NCI-H1436 (cell line): ENCODE measurements at regions not wholly inside any gene's neighbourhood (a gene's known extent, or its start where the extent isn't known, plus 50 kb on each side); places are given as distances from the start of the nearest gene placed in this dataset.

Experiments
- DNase-seq: peaks from one replicate; lab custom pipeline; 2025; lab: John Stamatoyannopoulos, UW

DNA sequence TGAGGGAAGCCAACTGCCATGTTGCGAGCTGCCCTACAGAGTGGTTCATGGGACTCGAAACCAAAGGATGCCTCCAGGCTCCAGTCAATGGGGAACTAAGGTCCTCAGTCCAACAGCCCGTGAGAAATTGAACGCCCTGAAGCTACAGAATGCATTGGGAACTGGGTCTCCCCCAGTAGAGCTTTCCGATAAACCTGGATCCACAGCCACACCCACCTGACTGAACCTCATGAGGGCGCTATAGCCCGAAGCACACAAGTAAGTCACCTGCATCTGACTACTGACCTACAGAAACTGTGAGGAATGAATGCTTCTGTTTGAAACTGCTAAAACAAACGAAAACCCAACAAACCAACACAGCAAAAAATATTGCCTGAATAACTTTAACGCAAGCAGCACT, 1297.7 kb downstream of the AACS start:
- DNase-seq: no peak

DNA sequence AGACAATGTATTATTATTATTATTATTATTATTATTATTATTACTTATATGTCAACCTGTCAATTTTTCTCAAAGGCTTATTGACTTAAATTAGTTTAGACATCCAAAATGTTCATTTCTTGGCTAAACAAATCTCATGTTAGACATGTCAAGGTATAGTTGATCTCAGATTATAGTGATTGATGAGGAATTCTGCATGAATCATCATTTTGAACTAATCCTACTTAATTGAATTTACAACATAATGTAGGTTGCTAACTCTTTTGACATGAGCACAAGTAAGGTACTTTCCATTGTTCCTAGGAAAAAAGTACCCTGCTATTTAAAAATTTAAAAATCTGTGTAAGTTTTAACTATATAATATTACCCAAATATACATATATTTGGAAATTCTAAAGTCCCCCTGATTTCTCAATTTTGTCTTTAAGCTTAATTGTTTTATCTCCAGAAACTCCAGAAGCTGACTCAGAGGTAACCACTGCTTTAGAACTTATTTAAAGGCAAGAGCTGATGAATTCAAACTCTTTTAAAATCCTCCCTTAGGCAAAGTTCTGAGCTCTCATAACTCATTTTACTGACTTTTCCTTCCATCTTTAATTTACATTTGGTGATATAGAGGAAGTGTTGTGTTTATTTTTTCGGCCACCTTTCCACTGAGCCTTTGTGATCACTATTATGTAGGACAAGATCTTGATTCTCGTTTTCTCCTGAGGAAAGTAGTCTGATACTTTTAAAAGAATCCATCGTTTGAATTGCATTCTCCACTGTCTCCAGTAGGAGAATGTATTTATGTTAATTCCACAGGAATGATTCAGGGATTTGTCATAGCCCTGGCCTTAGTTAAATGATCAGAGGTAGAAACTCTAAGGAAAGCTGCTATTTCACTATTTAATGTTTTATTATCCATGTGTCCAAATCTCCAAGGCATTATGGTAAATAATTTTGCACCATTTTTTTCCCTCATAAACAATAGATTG, 1304.5 kb downstream of the AACS start:
- DNase-seq: no peak

DNA sequence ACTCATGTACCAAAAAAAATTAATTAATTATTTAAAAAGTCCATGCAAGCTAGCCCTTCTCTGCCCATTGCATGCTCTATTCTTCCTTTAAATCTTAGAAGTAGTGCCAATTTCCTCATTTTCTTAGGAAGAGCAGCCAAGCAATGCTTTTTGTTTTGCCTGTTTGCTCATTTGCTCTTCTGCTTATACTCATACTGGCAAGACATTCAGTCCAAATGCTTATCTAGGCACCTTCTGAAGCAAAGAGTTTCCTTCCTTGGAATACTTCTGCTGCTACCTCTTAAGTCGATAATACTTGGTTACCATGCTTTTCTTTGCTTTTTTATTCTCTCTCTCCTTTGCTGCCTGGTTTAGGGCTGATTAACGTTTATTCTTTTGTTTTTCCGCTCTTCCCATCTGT, 1318.3 kb downstream of the AACS start:
- DNase-seq: no peak

- DNase-seq: no peak
Observed at GRCh38 chr12:126384026-126384564, 1318.9 kb downstream of the AACS start.

DNA sequence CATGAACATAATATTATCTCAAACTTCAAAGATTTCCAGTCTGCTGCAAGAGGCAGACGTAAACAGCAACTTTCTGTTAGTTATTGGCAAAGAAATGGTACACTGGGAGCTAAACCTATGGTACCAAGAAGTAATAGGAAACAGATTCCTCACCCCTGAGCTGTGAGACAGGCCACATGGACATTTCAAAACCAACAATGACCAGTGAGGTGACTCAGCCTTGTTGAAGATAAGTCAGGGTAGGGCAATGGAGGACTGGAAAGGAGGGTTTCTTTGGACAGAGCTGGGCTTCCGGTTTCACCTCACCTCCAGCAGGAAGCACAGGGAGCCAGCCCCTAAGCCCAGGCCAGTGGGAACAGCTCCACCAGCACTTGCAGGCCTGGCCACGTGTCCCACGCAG, 1320.5 kb downstream of the AACS start:
- DNase-seq: no peak

DNA sequence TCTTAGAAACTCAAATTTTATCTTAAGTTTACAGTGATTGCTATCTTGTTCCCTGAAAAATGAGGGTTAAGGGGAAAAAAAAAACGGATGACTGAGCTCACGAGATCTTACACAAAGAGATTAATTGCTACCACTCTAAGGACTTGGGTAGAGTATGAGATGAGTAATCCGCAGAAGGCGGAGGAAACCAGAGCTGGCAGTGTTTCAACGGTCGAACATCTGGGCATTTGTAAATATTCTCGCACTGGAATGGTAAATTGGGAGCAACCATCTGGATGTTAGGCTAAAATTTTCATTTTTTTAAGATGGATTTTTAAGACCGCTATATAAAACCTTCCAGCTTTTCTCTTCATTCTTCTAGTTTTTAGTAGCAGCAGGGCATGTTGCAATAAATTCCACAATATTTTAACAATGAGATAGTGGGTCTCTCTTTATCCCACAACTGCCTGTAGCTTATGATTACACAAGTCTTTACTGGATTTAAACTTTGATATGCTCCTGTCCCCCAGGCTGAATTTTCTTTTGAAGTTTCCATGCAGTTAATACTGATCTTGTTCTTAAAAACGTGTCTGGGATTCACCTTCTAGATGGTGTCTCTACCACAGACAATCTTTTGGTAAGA, 1324.1 kb downstream of the AACS start:
- DNase-seq: no peak

DNA sequence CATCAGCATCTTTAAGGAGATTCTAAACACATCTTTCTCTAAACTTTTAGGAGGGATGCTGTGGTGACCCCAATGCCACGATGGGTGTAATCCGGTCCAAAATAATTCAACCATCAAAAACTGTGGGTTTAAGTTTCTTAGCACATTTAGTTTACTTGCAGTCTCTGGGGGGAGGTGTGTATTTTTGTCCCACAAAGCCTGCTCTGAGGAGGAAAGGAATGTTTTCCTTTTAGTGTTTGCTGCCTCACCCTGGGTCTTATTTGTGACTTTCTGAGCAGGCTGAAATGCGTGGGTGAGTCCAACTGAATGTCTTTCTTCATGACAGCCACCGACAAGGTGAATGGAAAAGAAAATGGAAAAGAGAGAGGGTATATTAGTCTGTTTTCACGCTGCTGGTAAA, 1324.7 kb downstream of the AACS start:
- no peak for DNase-seq

- DNase-seq: no peak
Observed at GRCh38 chr12:126390969-126391566, 1325.8 kb downstream of the AACS start.

DNA sequence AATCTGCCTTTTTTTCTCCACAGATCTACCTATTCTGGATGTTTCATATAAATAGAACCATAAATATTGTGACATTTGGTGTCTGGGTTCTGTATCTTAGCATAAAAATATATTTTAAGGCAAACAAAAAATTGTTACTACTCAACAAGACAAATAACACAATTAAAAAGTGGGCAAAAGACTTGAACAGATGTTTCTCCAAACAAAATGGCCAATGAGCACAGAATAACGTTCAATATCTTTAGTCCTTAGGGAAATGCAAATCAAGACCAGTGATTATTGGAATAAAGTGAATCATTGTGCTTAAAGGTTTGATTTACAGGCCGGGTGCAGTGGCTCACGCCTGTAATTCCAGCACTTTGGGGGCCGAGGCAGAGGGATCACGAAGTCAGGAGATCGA, 1331.3 kb downstream of the AACS start:
- DNase-seq: no peak

DNA sequence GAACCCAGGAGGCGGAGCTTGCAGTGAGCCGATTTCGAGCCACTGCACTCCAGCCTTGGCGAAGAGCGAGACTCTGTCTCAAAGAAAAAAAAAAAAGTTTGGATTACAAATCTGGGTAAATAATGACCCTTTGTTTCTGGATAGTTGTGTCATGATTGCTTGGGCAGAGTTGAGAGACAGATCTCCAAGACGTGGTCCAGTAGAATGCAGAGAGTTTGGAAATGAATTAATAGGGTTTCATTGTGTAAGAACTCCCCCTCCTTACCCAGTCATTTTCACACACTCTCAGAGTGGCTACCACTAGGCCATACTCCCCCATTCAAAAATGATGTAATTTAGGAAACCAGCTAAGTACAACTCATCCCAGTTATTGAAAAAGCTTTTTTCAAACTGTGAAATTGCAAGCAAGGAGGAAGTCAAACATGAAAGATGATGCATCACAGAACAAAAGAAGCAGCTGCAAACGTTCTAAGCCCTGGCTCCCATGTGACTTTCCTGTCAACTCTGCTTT, 1331.9 kb downstream of the AACS start:
- DNase-seq: no peak

DNA sequence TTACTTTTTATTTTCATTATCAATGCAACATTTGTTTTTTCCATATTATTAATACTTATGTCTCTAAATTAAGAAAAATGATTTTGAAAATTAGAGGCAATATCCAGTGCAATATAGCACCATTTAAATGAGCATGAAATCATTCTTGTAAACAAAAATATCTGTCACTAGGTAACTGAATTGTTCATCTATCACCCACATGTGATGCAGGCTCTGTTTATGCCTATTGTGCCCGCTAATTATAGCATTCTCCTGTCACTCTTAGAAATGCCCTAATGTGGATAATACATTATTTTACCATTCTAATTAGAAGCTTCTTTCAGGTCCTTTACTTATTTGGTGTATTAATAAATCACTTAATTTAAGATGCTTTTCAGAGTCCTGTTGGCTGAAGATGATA, 1332.4 kb downstream of the AACS start:
- no peak for DNase-seq

DNA sequence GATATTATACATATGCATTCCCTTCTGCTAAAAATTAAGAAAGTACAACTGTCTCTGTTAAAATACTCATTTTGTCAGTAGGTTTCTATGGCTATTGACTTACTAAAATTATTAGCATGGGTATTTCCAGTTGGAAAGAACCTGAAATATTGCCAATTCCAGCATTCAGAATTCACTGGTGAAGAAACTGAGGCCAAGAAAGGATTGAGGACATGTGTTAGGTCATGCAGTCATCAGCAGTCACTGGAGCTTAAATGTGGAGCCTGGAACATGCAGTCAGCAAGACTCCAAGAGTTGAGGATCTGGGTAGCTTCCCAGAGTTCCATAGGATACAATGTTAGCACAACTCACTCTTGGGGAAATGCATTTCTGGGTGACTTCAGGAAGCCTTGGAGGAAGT, 1335.6 kb downstream of the AACS start:
- DNase-seq: no peak

DNA sequence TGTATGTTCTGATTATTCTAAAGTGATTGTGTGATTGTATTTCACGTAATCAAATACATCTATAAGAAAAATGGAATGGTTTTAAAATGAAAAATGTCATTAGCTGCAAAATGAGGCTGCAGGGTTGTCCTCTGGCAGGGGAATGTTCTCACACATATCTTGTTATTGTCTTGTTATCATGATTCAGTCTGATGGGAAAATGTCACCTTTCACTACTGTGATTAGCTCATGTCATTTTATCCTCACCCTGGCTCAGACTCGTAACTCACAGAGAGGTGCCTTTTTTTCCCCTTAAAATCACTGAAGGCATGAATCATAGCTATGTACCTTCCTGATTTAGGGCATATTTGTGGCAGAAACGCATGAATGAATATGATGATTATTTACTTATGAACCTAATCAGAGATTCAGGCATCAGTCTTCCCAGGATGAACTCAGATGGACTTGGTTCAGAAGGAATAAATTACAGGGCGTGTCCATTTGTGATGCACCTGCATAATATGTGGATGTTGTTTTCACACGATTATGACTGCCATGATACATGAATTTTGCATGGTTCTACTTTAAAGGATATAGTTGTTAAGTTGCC, 1339.2 kb downstream of the AACS start:
- DNase-seq: no peak

DNA sequence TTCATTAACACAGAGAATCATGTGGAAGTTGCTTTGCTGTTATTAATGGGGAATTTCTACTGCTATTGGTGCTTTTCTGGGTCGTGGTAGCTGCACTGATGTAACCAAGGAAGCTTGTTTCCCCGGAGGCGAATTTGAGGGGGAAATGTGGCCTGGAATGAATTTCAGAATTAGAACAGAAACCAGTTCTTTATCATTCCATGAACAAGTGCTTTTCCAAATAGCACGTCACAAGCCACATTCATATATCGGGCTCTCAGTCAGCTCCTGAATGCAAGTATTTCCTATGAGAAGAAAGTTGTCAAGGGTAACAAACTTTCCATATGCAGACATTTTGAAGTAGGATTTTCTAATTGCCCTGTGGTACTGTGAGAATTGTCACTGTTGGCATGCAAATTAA, 1353.2 kb downstream of the AACS start:
- DNase-seq: no peak

DNA sequence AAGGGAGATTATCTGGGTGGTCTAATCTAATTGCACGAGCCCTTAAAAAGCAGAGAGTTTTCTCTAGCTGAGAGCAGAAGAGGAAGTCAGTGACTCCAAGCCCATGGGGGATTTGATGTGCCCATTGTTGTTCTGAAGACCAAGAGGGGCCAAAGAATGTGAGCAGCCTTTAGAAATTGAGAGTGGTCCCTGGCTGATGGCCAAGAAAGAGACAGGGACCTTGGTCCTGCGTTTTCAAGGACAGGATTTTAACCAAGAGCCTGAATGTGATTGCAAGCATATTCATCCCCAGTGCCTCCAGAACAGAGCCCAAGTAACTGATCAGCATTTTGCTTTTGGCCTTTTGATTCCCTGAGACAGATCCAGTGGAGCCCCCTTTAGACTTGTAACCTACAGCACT, 1353.9 kb downstream of the AACS start:
- no peak for DNase-seq

GRCh38 chr12:126424696-126425095, 1359.5 kb downstream of the AACS start:
- DNase-seq: no peak

DNA sequence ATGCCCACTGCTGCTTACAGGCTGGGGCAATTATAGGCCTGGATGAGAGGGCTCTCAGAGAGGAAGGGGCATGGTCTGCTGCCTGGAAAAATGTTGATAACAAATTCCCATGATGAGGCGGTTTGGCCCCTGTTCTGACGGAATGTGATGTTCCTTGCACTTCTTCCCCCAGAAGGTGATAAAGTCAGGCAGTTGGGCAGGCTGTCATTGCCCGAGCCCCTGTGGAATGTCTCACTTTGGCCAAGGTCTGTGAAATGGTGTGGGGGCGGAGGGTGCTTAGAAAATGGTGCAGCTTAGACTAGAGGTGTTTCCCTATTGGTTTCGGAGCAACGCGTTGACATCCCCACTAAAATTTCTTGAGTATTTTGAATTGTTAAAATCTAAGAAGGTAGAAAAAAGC, 1360.0 kb downstream of the AACS start:
- no peak for DNase-seq

DNA sequence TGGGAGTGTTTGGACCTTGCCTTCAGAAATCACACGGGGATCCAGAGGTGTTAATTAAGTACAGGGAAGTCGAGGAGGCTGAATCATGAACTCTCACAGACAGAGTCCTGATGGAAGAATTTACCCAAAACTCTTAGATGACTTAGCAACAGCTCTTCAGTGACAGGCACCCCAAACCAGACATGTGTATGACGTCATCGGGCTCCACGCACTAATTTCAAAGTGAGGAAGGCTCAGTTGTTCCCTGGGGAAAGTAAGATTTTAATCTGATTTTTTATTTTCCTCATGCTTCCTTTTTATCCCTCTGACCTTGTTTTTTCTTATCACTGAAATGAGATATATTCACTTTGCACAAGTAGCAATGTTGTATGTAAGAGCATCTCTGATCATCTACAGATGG, 1363.5 kb downstream of the AACS start:
- DNase-seq: no peak

GRCh38 chr12:126430921-126431320, 1365.7 kb downstream of the AACS start:
- DNase-seq: no peak

GRCh38 chr12:126431767-126432166, 1366.5 kb downstream of the AACS start:
- DNase-seq: no peak

DNA sequence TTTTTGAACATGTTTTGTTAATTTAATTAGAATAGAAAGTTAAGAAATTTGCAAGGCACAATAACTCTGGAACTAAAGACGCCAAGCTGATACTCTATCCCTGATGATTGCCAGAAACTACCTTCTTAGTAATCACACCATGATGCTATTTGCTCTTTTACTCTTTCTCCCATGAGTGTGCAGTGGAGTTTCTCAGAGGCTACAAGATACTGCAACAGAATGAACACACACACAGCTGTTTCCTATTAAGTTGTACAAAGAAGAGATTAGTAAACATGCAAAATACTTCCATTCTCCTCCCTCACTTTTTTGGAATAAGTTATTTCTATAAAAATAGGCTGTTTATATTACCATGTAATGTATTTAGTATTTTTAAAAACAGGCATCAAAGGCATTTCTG, 1367.5 kb downstream of the AACS start:
- DNase-seq: no peak

- no peak for DNase-seq
Observed at GRCh38 chr12:126434412-126434985, 1369.3 kb downstream of the AACS start.
